CD4-positive, alpha-beta memory T cell (primary cell): ENCODE measurements at regions not wholly inside any gene's neighbourhood (a gene's known extent, or its start where the extent isn't known, plus 50 kb on each side); places are given as distances from the start of the nearest gene placed in this dataset.

Source experiments
- CTCF ChIA-PET: fragments of 350-600 bp; sonication (Branson Sonifier 250); formaldehyde crosslinking; loops from one replicate; lab custom pipeline; 2021; ENCODE audit warnings: inconsistent platforms; ENCODE audit not compliant: partially characterized antibody; lab: Charles Lee
- POLR2A ChIA-PET: fragments of 350-600 bp; sonication (Branson Sonifier 250); formaldehyde crosslinking; loops from one replicate; lab custom pipeline; 2021; ENCODE audit not compliant: partially characterized antibody; lab: Charles Lee
- DNase-seq, 5 donors: peaks; one replicate each; pipeline versions ENCODE4 v3.0.0 to v3.0.0-alpha.2; 2020 to 2022; ENCODE audit warnings: mixed read lengths in 1 of 5
- H3K27ac ChIP-seq: one replicate; pipeline ENCODE4 v1.7.0; 2013; ENCODE audit warnings: low read depth, low read length
- H3K27me3 ChIP-seq: 2 replicates; pipeline ENCODE4 v1.7.0; 2013; ENCODE audit warnings: mild to moderate bottlenecking, low read length, moderate library complexity; ENCODE audit not compliant: insufficient read depth
- H3K36me3 ChIP-seq: 2 replicates; pipeline ENCODE4 v1.7.0; 2013; ENCODE audit warnings: mild to moderate bottlenecking, low read length, moderate library complexity; ENCODE audit not compliant: insufficient read depth
- H3K4me1 ChIP-seq: 2 replicates; pipeline ENCODE4 v1.7.0; 2013; ENCODE audit warnings: mild to moderate bottlenecking, low read length, moderate library complexity; ENCODE audit not compliant: insufficient read depth
- H3K4me3 ChIP-seq, 2 donors: one replicate each; pipeline ENCODE4 v1.7.0; 2013; ENCODE audit warnings: low read length in 2 of 2, mild to moderate bottlenecking in 1 of 2
- H3K9me3 ChIP-seq, 2 donors: one replicate each; pipeline ENCODE4 v1.7.0; 2013; ENCODE audit warnings: low read length in 2 of 2, control low read depth in 1 of 2; ENCODE audit not compliant: control insufficient read depth in 1 of 2
- H3K27ac Mint-ChIP-seq, 7 donors: one replicate each; pipeline ENCODE4 v1.8.0; 2020 to 2021; ENCODE audit warnings: mixed read lengths in 7 of 7, mild to moderate bottlenecking in 6 of 7, inconsistent platforms in 3 of 7, moderate library complexity in 3 of 7
- H3K27me3 Mint-ChIP-seq, 2 donors: one replicate each; pipeline ENCODE4 v1.8.0; 2020 to 2021; ENCODE audit warnings: mixed read lengths in 2 of 2
- H3K36me3 Mint-ChIP-seq, 2 donors: one replicate each; pipeline ENCODE4 v1.8.0; 2020 to 2021; ENCODE audit warnings: mixed read lengths in 2 of 2, inconsistent platforms in 1 of 2, mild to moderate bottlenecking in 1 of 2
- H3K4me1 Mint-ChIP-seq, 4 donors: one replicate each; pipeline ENCODE4 v1.8.0; 2020 to 2021; ENCODE audit warnings: mixed read lengths in 4 of 4, mild to moderate bottlenecking in 1 of 4
- H3K4me3 Mint-ChIP-seq, 8 donors: one replicate each; pipeline ENCODE4 v1.8.0; 2020 to 2021; ENCODE audit warnings: mixed read lengths in 8 of 8, mild to moderate bottlenecking in 7 of 8, moderate library complexity in 6 of 8, inconsistent platforms in 3 of 8
- H3K9me3 Mint-ChIP-seq, 8 donors: one replicate each; pipeline ENCODE4 v1.8.0; 2020 to 2021; ENCODE audit warnings: mixed read lengths in 8 of 8, mild to moderate bottlenecking in 5 of 8, inconsistent platforms in 3 of 8, moderate library complexity in 1 of 8
- intact Hi-C: fragments of 100-400 bp; cut with micrococcal nuclease; formaldehyde crosslinking; loops from one replicate; pipeline ENCODE4 v1.15.1; 2023

GRCh38 chr18:78652001-78652545 is 327.5 kb upstream of the SALL3 start:
- Mint-ChIP-seq H3K27me3 (no peaks in the 10 kb centered on the region), H3K27ac (no peak overlapping the region), H3K9me3 (peaks cover 0 to 33% (median 14%) of the 10 kb centered on the region in 8 donors), H3K36me3 (peaks cover 0 to 1% of the 10 kb centered on the region in 2 donors), H3K4me3 (no peak overlapping the region), H3K4me1 (no peaks in the 10 kb centered on the region)
- no peak for DNase-seq
- Histone ChIP-seq H3K36me3 (no peaks in the 10 kb centered on the region), H3K27ac (no peak overlapping the region), H3K4me3 (no peak overlapping the region), H3K4me1 (no peaks in the 10 kb centered on the region), H3K27me3 (no peaks in the 10 kb centered on the region), H3K9me3 (no peaks in the 10 kb centered on the region)
- ChIA-PET CTCF (no interaction called here), POLR2A (no interaction called here)
- intact Hi-C loops: no loop called here

GRCh38 chr18:78655921-78656320 is 323.7 kb upstream of the SALL3 start:
- no peak overlapping the region for H3K4me3 ChIP-seq
- CTCF ChIA-PET: no interaction called here

GRCh38 chr18:78656346-78656925 is 323.2 kb upstream of the SALL3 start:
- POLR2A ChIA-PET: no interaction called here
- no peaks in the 10 kb centered on the region for H3K9me3 ChIP-seq

More at GRCh38 chr18:78655921-78656320, 323.7 kb upstream of the SALL3 start:
- no peaks in the 10 kb centered on the region for H3K4me1 Mint-ChIP-seq
- H3K27ac ChIP-seq: no peak overlapping the region
- peaks cover 0 to 4% of the 10 kb centered on the region in 2 donors for H3K27me3 Mint-ChIP-seq
- no peaks in the 10 kb centered on the region for H3K27me3 ChIP-seq
- POLR2A ChIA-PET: no interaction called here
- H3K27ac Mint-ChIP-seq: no peak overlapping the region
- no peak for DNase-seq
- intact Hi-C loops: no loop called here
- H3K9me3 ChIP-seq: no peaks in the 10 kb centered on the region
- H3K4me3 Mint-ChIP-seq: no peak overlapping the region
- no peaks in the 10 kb centered on the region for H3K36me3 ChIP-seq
- H3K4me1 ChIP-seq: no peaks in the 10 kb centered on the region
- H3K9me3 Mint-ChIP-seq: peaks cover 0 to 29% (median 10%) of the 10 kb centered on the region in 8 donors
- H3K36me3 Mint-ChIP-seq: peaks cover 0 to 1% of the 10 kb centered on the region in 2 donors

GRCh38 chr18:78658531-78658930 is 321.1 kb upstream of the SALL3 start:
- DNase-seq: no peak
- Mint-ChIP-seq H3K9me3 (peaks cover 0 to 12% (median 2%) of the 10 kb centered on the region in 8 donors), H3K4me3 (no peak overlapping the region), H3K4me1 (no peaks in the 10 kb centered on the region), H3K27ac (peak overlapping the region in 1 of 7 donors; percentile 59), H3K27me3 (peaks cover 0 to 5% of the 10 kb centered on the region in 2 donors), H3K36me3 (no peaks in the 10 kb centered on the region)
- ChIA-PET POLR2A (no interaction called here), CTCF (no interaction called here)
- Histone ChIP-seq H3K4me3 (no peak overlapping the region), H3K27me3 (no peaks in the 10 kb centered on the region), H3K4me1 (no peaks in the 10 kb centered on the region), H3K9me3 (no peaks in the 10 kb centered on the region), H3K36me3 (no peaks in the 10 kb centered on the region), H3K27ac (no peak overlapping the region)
- intact Hi-C loops: no loop called here

More at GRCh38 chr18:78656346-78656925, 323.2 kb upstream of the SALL3 start:
- no peaks in the 10 kb centered on the region for H3K36me3 ChIP-seq
- CTCF ChIA-PET: no interaction called here
- no peak overlapping the region for H3K27ac ChIP-seq
- no peak for DNase-seq
- intact Hi-C loops: no loop called here
- Mint-ChIP-seq H3K27me3 (peaks cover 0 to 5% of the 10 kb centered on the region in 2 donors), H3K4me1 (no peaks in the 10 kb centered on the region), H3K9me3 (peaks cover 0 to 25% (median 10%) of the 10 kb centered on the region in 8 donors), H3K4me3 (no peak overlapping the region), H3K27ac (no peak overlapping the region), H3K36me3 (peaks cover 0 to 1% of the 10 kb centered on the region in 2 donors)
- no peak overlapping the region for H3K4me3 ChIP-seq
- H3K4me1 ChIP-seq: no peaks in the 10 kb centered on the region
- H3K27me3 ChIP-seq: no peaks in the 10 kb centered on the region

- CTCF ChIA-PET: no interaction called here
- Histone ChIP-seq H3K4me1 (no peaks in the 10 kb centered on the region), H3K27me3 (no peaks in the 10 kb centered on the region), H3K27ac (no peak overlapping the region), H3K4me3 (no peak overlapping the region), H3K36me3 (no peaks in the 10 kb centered on the region), H3K9me3 (no peaks in the 10 kb centered on the region)
- peaks cover 0 to 5% of the 10 kb centered on the region in 2 donors for H3K27me3 Mint-ChIP-seq
- no peak for DNase-seq
- no peaks in the 10 kb centered on the region for H3K36me3 Mint-ChIP-seq
- no peaks in the 10 kb centered on the region for H3K4me1 Mint-ChIP-seq
- intact Hi-C loops: no loop called here
- H3K27ac Mint-ChIP-seq: no peak overlapping the region
- no peak overlapping the region for H3K4me3 Mint-ChIP-seq
- peaks cover 0 to 12% (median 2%) of the 10 kb centered on the region in 8 donors for H3K9me3 Mint-ChIP-seq
- POLR2A ChIA-PET: no interaction called here
Measured at GRCh38 chr18:78659057-78659456, 320.6 kb upstream of the SALL3 start.

GRCh38 chr18:78659748-78660147 is 319.9 kb upstream of the SALL3 start:
- Mint-ChIP-seq H3K27ac (no peak overlapping the region), H3K27me3 (peaks cover 0 to 5% of the 10 kb centered on the region in 2 donors), H3K4me1 (no peaks in the 10 kb centered on the region), H3K4me3 (no peak overlapping the region), H3K36me3 (no peaks in the 10 kb centered on the region), H3K9me3 (peaks cover 0 to 12% (median 2%) of the 10 kb centered on the region in 8 donors)
- intact Hi-C loops: no loop called here
- DNase-seq: no peak
- H3K36me3 ChIP-seq: no peaks in the 10 kb centered on the region
- H3K27ac ChIP-seq: no peak overlapping the region
- H3K4me3 ChIP-seq: no peak overlapping the region
- POLR2A ChIA-PET: no interaction called here
- no peaks in the 10 kb centered on the region for H3K9me3 ChIP-seq
- CTCF ChIA-PET: no interaction called here
- H3K4me1 ChIP-seq: no peaks in the 10 kb centered on the region
- H3K27me3 ChIP-seq: no peaks in the 10 kb centered on the region

GRCh38 chr18:78660311-78660710 is 319.3 kb upstream of the SALL3 start:
- peaks cover 0 to 5% of the 10 kb centered on the region in 2 donors for H3K27me3 Mint-ChIP-seq
- no peaks in the 10 kb centered on the region for H3K36me3 Mint-ChIP-seq
- Histone ChIP-seq H3K36me3 (no peaks in the 10 kb centered on the region), H3K4me3 (no peak overlapping the region), H3K4me1 (no peaks in the 10 kb centered on the region), H3K27me3 (no peaks in the 10 kb centered on the region), H3K9me3 (no peaks in the 10 kb centered on the region), H3K27ac (no peak overlapping the region)
- no peak overlapping the region for H3K4me3 Mint-ChIP-seq
- ChIA-PET CTCF (no interaction called here), POLR2A (no interaction called here)
- no peak for DNase-seq
- no peak overlapping the region for H3K27ac Mint-ChIP-seq
- H3K4me1 Mint-ChIP-seq: no peaks in the 10 kb centered on the region
- intact Hi-C loops: no loop called here
- peaks cover 0 to 12% (median 2%) of the 10 kb centered on the region in 8 donors for H3K9me3 Mint-ChIP-seq
